GM23338 (cell line): ENCODE measurements at regions not wholly inside any gene's neighbourhood (a gene's known extent, or its start where the extent isn't known, plus 50 kb on each side); places are given as distances from the start of the nearest gene placed in this dataset.

Source experiments
- ATAC-seq: fragments of 200-7000 bp; cut with Tn5 transposase; 3 replicates; pipeline ENCODE4 v1.9.1; 2020
- DNase-seq: peaks from one replicate; pipeline ENCODE4 v3.0.0-alpha.2; 2015; ENCODE audit warnings: low spot score
- H2AFZ ChIP-seq: fragments of 200-600 bp; sonication (generic); 2 replicates; pipeline ENCODE4 v1.8.0; 2016; ENCODE audit warnings: antibody characterized with exemption, mild to moderate bottlenecking, moderate library complexity
- H3F3A ChIP-seq: fragments of 200-600 bp; sonication (generic); replicated peaks from 2 replicates; pipeline ENCODE4 v1.8.0; 2017; ENCODE audit warnings: antibody characterized with exemption, mixed run types, low read depth
- H3K27ac ChIP-seq: fragments of 200-600 bp; sonication (generic); 2 replicates; pipeline ENCODE4 v1.6.1; 2016; ENCODE audit warnings: low read depth
- H3K27me3 ChIP-seq: fragments of 200-600 bp; sonication (generic); 2 replicates; pipeline ENCODE4 v1.8.0; 2016; ENCODE audit warnings: mild to moderate bottlenecking, mixed run types, moderate library complexity; ENCODE audit not compliant: insufficient read depth
- H3K36me3 ChIP-seq: fragments of 200-600 bp; sonication (generic); 2 replicates; pipeline ENCODE4 v1.8.0; 2016; ENCODE audit warnings: mild to moderate bottlenecking; ENCODE audit not compliant: insufficient read depth
- H3K4me1 ChIP-seq: fragments of 200-600 bp; sonication (generic); 2 replicates; pipeline ENCODE4 v1.8.0; 2016; ENCODE audit warnings: mild to moderate bottlenecking, moderate library complexity; ENCODE audit not compliant: insufficient read depth
- H3K4me2 ChIP-seq: fragments of 200-600 bp; sonication (generic); 2 replicates; pipeline ENCODE4 v1.7.1; 2017; ENCODE audit warnings: mixed run types
- H3K4me3 ChIP-seq: fragments of 200-600 bp; sonication (generic); 2 replicates; pipeline ENCODE4 v1.6.1; 2016; ENCODE audit warnings: mixed run types
- H3K79me2 ChIP-seq: fragments of 200-600 bp; sonication (generic); replicated peaks from 2 replicates; pipeline ENCODE4 v1.8.0; 2017; ENCODE audit warnings: mild to moderate bottlenecking; ENCODE audit not compliant: insufficient read depth
- H3K9me2 ChIP-seq: fragments of 200-600 bp; sonication (generic); 2 replicates; pipeline ENCODE4 v1.8.0; 2017; ENCODE audit not compliant: insufficient read depth
- H4K20me1 ChIP-seq: fragments of 200-600 bp; sonication (generic); replicated peaks from 2 replicates; pipeline ENCODE4 v1.8.0; 2017; ENCODE audit warnings: mild to moderate bottlenecking; ENCODE audit not compliant: insufficient read depth
- H3K27ac Mint-ChIP-seq: 2 replicates; pipeline ENCODE4 v1.8.0; 2020; ENCODE audit warnings: inconsistent platforms, mild to moderate bottlenecking, moderate library complexity, mixed read lengths
- H3K27me3 Mint-ChIP-seq: 3 replicates; pipeline ENCODE4 v1.8.0; 2022; ENCODE audit warnings: low read depth, mild to moderate bottlenecking, moderate library complexity, mixed read lengths, inconsistent platforms; ENCODE audit not compliant: insufficient read depth, poor library complexity
- H3K36me3 Mint-ChIP-seq: 3 replicates; pipeline ENCODE4 v1.8.0; 2021; ENCODE audit warnings: low read depth, mild to moderate bottlenecking, inconsistent platforms, moderate library complexity, mixed read lengths
- H3K4me1 Mint-ChIP-seq: 3 replicates; pipeline ENCODE4 v1.8.0; 2020; ENCODE audit warnings: mild to moderate bottlenecking, inconsistent platforms, mixed read lengths
- H3K4me3 Mint-ChIP-seq: 3 replicates; pipeline ENCODE4 v1.8.0; 2021; ENCODE audit warnings: moderate library complexity, mild to moderate bottlenecking, inconsistent platforms, mixed read lengths
- H3K9me3 Mint-ChIP-seq: 3 replicates; pipeline ENCODE4 v1.8.0; 2020; ENCODE audit warnings: moderate library complexity, mild to moderate bottlenecking, inconsistent platforms, mixed read lengths
- CREB1 ChIP-seq: fragments of 250-450 bp; sonication (Bioruptor Pico); IDR thresholded peaks from 2 replicates; pipeline ENCODE4 v1.5.0; 2020; ENCODE audit warnings: low read depth, mild to moderate bottlenecking, moderate library complexity
- CTCF ChIP-seq, 2 experiments: fragments of 200-600 bp in 1 of 2; sonication (generic) in 1 of 2; conservative IDR thresholded peaks; 2 replicates each; pipeline versions ENCODE4 v1.5.1 to v1.6.1; 2016 to 2017; ENCODE audit warnings: antibody characterized with exemption in 2 of 2, low read depth in 2 of 2, mild to moderate bottlenecking in 2 of 2, moderate library complexity in 1 of 2
- ETS1 ChIP-seq: IDR thresholded peaks from 2 replicates; pipeline ENCODE4 v1.6.1; 2016; ENCODE audit warnings: antibody characterized with exemption
- EZH2phosphoT487 ChIP-seq: fragments of 200-600 bp; sonication (generic); IDR thresholded peaks from one replicate; pipeline ENCODE4 v1.8.1; 2018; ENCODE audit warnings: antibody characterized with exemption; ENCODE audit not compliant: unreplicated experiment
- JUNB ChIP-seq: IDR thresholded peaks from one replicate; pipeline ENCODE4 v1.6.1; 2016; ENCODE audit warnings: antibody characterized with exemption; ENCODE audit not compliant: unreplicated experiment
- REST ChIP-seq: IDR thresholded peaks from one replicate; pipeline ENCODE4 v1.6.1; 2018; ENCODE audit warnings: antibody characterized with exemption; ENCODE audit not compliant: unreplicated experiment
- STAT1 ChIP-seq: IDR thresholded peaks from one replicate; pipeline ENCODE4 v1.6.1; 2016; ENCODE audit warnings: antibody characterized with exemption; ENCODE audit not compliant: unreplicated experiment
- ZNF331 ChIP-seq: fragments of 250-450 bp; sonication (Bioruptor Pico); IDR thresholded peaks from 2 replicates; pipeline ENCODE4 v1.5.0; 2020; ENCODE audit warnings: low read depth, mild to moderate bottlenecking, moderate library complexity
- ZNF462 ChIP-seq: fragments of 250-450 bp; sonication (Bioruptor Pico); IDR thresholded peaks from 2 replicates; pipeline ENCODE4 v1.5.0; 2020; ENCODE audit warnings: mild to moderate bottlenecking, moderate library complexity

GRCh38 chr22:22429369-22430108 lies 79.0 kb downstream of the ZNF280B start (continued):
- TF ChIP-seq ETS1: no peak

- Mint-ChIP-seq H3K27ac (no peak overlapping the region), H3K36me3 (no peaks in the 10 kb centered on the region), H3K4me1 (peaks cover 2% of the 10 kb centered on the region), H3K9me3 (peaks cover 3% of the 10 kb centered on the region; the same call in 2 of the 3 replicates), H3K27me3 (peaks cover 98% of the 10 kb centered on the region), H3K4me3 (no peak overlapping the region)
- no peaks in the 10 kb centered on the region for H3K4me1 ChIP-seq
- H3K79me2 ChIP-seq: no peaks in the 10 kb centered on the region
- H3K27me3 ChIP-seq: peaks cover 100% of the 10 kb centered on the region
- no peak overlapping the region for H2AFZ ChIP-seq
- DNase-seq: no peak
- ATAC-seq: no peak
- H3K27ac ChIP-seq: no peak overlapping the region
- H3F3A ChIP-seq: no peaks in the 10 kb centered on the region
- no peaks in the 10 kb centered on the region for H3K36me3 ChIP-seq
- no peak overlapping the region for H3K4me3 ChIP-seq
- H3K9me2 ChIP-seq: no peaks in the 10 kb centered on the region
- no peaks in the 10 kb centered on the region for H4K20me1 ChIP-seq
- no peak overlapping the region for H3K4me2 ChIP-seq
- no peak for TF ChIP-seq STAT1
- no peak for TF ChIP-seq JUNB
- TF ChIP-seq ZNF331 (CRISPR knock-in tag): no peak
- no peak for TF ChIP-seq CTCF (conservative IDR thresholded peaks at IDR 0.05; ENCODE audit: low read depth in 2 of 2)
- no peak for TF ChIP-seq EZH2phosphoT487
- no peak for TF ChIP-seq ZNF462
- TF ChIP-seq CREB1: no peak
- TF ChIP-seq REST: no peak
- no peak for TF ChIP-seq ETS1
Measured at GRCh38 chr22:22430111-22430820, 78.3 kb downstream of the ZNF280B start.
